HCT116 (cell line): ENCODE measurements at regions not wholly inside any gene's neighbourhood (a gene's known extent, or its start where the extent isn't known, plus 50 kb on each side); places are given as distances from the start of the nearest gene placed in this dataset.

Source experiments
- ATAC-seq: fragments of 200-7000 bp; cut with Tn5 transposase; 2 replicates; pipeline ENCODE4 v1.9.1; 2020; ENCODE audit warnings: mild to moderate bottlenecking, moderate library complexity
- BruUV-seq: library from RNA; stranded (reverse); fragments of 400-500 nt; replicated peaks from 2 replicates; lab custom pipeline; 2021; lab: Mats Ljungman, UMichigan
- CTCF ChIA-PET: fragments of 300-600 bp; sonication (Branson Sonifier 250); formaldehyde crosslinking; loops from one replicate; lab custom pipeline; 2021; ENCODE audit warnings: antibody characterized with exemption; lab: Charles Lee
- POLR2A ChIA-PET: fragments of 300-600, 350-600 bp; sonication (Branson Sonifier 250); formaldehyde crosslinking; loops from one replicate; lab custom pipeline; 2021; ENCODE audit warnings: antibody characterized with exemption; lab: Charles Lee
- RAD21 ChIA-PET, 2 experiments: fragments of 300-600 bp; sonication (Branson Sonifier 250); formaldehyde crosslinking; loops; one replicate each; lab custom pipeline; 2023; ENCODE audit warnings: low total read pairs in 2 of 2; ENCODE audit not compliant: uncharacterized antibody in 2 of 2, unreplicated experiment in 2 of 2, low non-redundant PET in 1 of 2; lab: Charles Lee
- DNase-seq: peaks from one replicate; pipeline ENCODE4 v3.0.0-alpha.2; 2010; ENCODE audit warnings: low read depth, low spot score
- H2AFZ ChIP-seq: fragments of 200-600 bp; shearing (Covaris generic), sonication (generic); 2 replicates; pipeline ENCODE4 v1.6.1; 2017; ENCODE audit warnings: low read depth, mixed run types, mixed read lengths, antibody characterized with exemption, low read length; ENCODE audit not compliant: poor library complexity, severe bottlenecking
- H3K27ac ChIP-seq: 2 replicates; pipeline ENCODE4 v1.5.1; 2012; ENCODE audit warnings: low read depth, low read length
- H3K27me3 ChIP-seq: fragments of 200-600 bp; sonication (generic); 2 replicates; pipeline ENCODE4 v1.6.1; 2016; ENCODE audit warnings: mixed run types, low read length, mixed read lengths; ENCODE audit not compliant: insufficient read depth
- H3K36me3 ChIP-seq, 2 experiments: fragments of 200-500 bp in 1 of 2; fragments of 200-600 bp in 1 of 2; sonication (Bioruptor generic) in 1 of 2; sonication (generic) in 1 of 2; 2 replicates each; pipeline versions ENCODE4 v1.5.1 to v1.6.1; 2014 to 2016; ENCODE audit warnings: low read length in 2 of 2, inconsistent platforms in 1 of 2, mixed read lengths in 1 of 2, mixed run types in 1 of 2; ENCODE audit not compliant: insufficient read depth in 2 of 2, control insufficient read depth in 1 of 2
- H3K4me1 ChIP-seq, 2 experiments: fragments of 200-600 bp in 1 of 2; sonication (generic) in 1 of 2; 2 replicates each; pipeline versions ENCODE4 v1.5.1 to v1.6.1; 2012 to 2017; ENCODE audit warnings: low read length in 2 of 2, inconsistent platforms in 1 of 2, mild to moderate bottlenecking in 1 of 2, mixed read lengths in 1 of 2, mixed run types in 1 of 2, moderate library complexity in 1 of 2; ENCODE audit not compliant: insufficient read depth in 2 of 2, control insufficient read depth in 1 of 2
- H3K4me2 ChIP-seq: fragments of 200-600 bp; sonication (generic); 2 replicates; pipeline ENCODE4 v1.6.1; 2017; ENCODE audit warnings: mixed run types, low read length, mixed read lengths
- H3K4me3 ChIP-seq, 2 experiments: fragments of 200-600 bp in 1 of 2; sonication (generic) in 1 of 2; replicated peaks in 1 of 2; 2 replicates each; pipeline ENCODE4 v1.5.1; 2011 to 2016; ENCODE audit warnings: low read length in 2 of 2, control low read depth in 1 of 2, low read depth in 1 of 2, mild to moderate bottlenecking in 1 of 2, mixed read lengths in 1 of 2, mixed run types in 1 of 2
- H3K79me2 ChIP-seq: fragments of 200-600 bp; sonication (generic); 2 replicates; pipeline ENCODE4 v1.6.1; 2017; ENCODE audit warnings: mild to moderate bottlenecking, mixed run types, low read length, moderate library complexity, mixed read lengths; ENCODE audit not compliant: insufficient read depth
- H3K9ac ChIP-seq: fragments of 200-600 bp; sonication (generic); 2 replicates; pipeline ENCODE4 v1.6.1; 2016; ENCODE audit warnings: low read length, mixed read lengths
- H3K9me2 ChIP-seq: fragments of 200-600 bp; sonication (generic), shearing (Covaris generic); 2 replicates; pipeline ENCODE4 v1.6.1; 2017; ENCODE audit warnings: mixed run types, mild to moderate bottlenecking, moderate library complexity; ENCODE audit not compliant: insufficient read depth
- H3K9me3 ChIP-seq, 2 experiments: fragments of 200-500 bp in 1 of 2; fragments of 200-600 bp in 1 of 2; sonication (Bioruptor generic) in 1 of 2; sonication (generic) in 1 of 2; 2 replicates each; pipeline ENCODE4 v1.6.1; 2014 to 2017; ENCODE audit warnings: low read length in 2 of 2, mixed read lengths in 2 of 2, inconsistent platforms in 1 of 2, low read depth in 1 of 2, mild to moderate bottlenecking in 1 of 2, mixed run types in 1 of 2, moderate library complexity in 1 of 2; ENCODE audit not compliant: control insufficient read depth in 1 of 2, insufficient read depth in 1 of 2
- H4K20me1 ChIP-seq: fragments of 200-600 bp; sonication (generic), shearing (Covaris generic); 2 replicates; pipeline ENCODE4 v1.6.1; 2017; ENCODE audit warnings: mixed run types, mild to moderate bottlenecking, moderate library complexity; ENCODE audit not compliant: insufficient read depth
- CEBPB ChIP-seq: IDR thresholded peaks from 2 replicates; pipeline ENCODE4 v1.6.1; 2012; ENCODE audit warnings: low read depth
- CTCF ChIP-seq, 3 experiments: fragments of 200-600 bp in 1 of 3; sonication (generic) in 1 of 3; IDR thresholded peaks in 2 of 3; conservative IDR thresholded peaks in 1 of 3; 2 replicates each; pipeline ENCODE4 v1.5.1; 2012 to 2017; ENCODE audit warnings: low read depth in 2 of 3, low read length in 2 of 3, antibody characterized with exemption in 1 of 3, borderline replicate concordance in 1 of 3, control low read depth in 1 of 3, mild to moderate bottlenecking in 1 of 3, mixed read lengths in 1 of 3, mixed run types in 1 of 3, moderate library complexity in 1 of 3; ENCODE audit not compliant: insufficient read depth in 1 of 3
- EGR1 ChIP-seq: IDR thresholded peaks from 2 replicates; pipeline ENCODE4 v1.6.1; 2012; ENCODE audit warnings: low read depth
- ELF1 ChIP-seq: IDR thresholded peaks from 2 replicates; pipeline ENCODE4 v1.6.1; 2012; ENCODE audit warnings: low read depth, borderline replicate concordance
- EZH2 ChIP-seq: fragments of 200-600 bp; sonication (generic); IDR thresholded peaks from 2 replicates; pipeline ENCODE4 v1.6.1; 2017; ENCODE audit warnings: antibody characterized with exemption, mixed run types
- EZH2phosphoT487 ChIP-seq: fragments of 200-600 bp; IDR thresholded peaks from 2 replicates; pipeline ENCODE4 v1.6.1; 2018; ENCODE audit warnings: antibody characterized with exemption, borderline replicate concordance
- RAD21 ChIP-seq: IDR thresholded peaks from 2 replicates; pipeline ENCODE4 v1.6.1; 2012; ENCODE audit warnings: low read depth, mild to moderate bottlenecking
- REST ChIP-seq: IDR thresholded peaks from 2 replicates; pipeline ENCODE4 v1.6.1; 2012; ENCODE audit warnings: low read depth
- SIN3A ChIP-seq: IDR thresholded peaks from 2 replicates; pipeline ENCODE4 v1.6.1; 2012; ENCODE audit warnings: low read depth
- SP1 ChIP-seq: IDR thresholded peaks from 2 replicates; pipeline ENCODE4 v1.6.1; 2012; ENCODE audit warnings: low read depth
- ZNF274 ChIP-seq: fragments of 200-500 bp; sonication (Bioruptor generic); IDR thresholded peaks from 2 replicates; pipeline ENCODE4 v1.6.1; 2014; ENCODE audit warnings: mild to moderate bottlenecking, low read depth, low read length, inconsistent platforms
- intact Hi-C: fragments of 100-400 bp; cut with micrococcal nuclease; formaldehyde crosslinking; loops from 2 replicates; pipeline ENCODE4 v1.10.0; 2022

- H3K4me3 ChIP-seq = no peak overlapping the region
- H3K9me3 ChIP-seq = no peaks in the 10 kb centered on the region
- no peaks in the 10 kb centered on the region for H3K36me3 ChIP-seq
- no peaks in the 10 kb centered on the region for H3K9me2 ChIP-seq
- no peak overlapping the region for H3K27ac ChIP-seq
- TF ChIP-seq CTCF (IDR thresholded peaks at IDR 0.05 in 2 of 3, conservative IDR thresholded peaks at IDR 0.05 in 1 of 3; ENCODE audit: borderline replicate concordance in 1 of 3, insufficient read depth in 1 of 3, low read depth in 2 of 3, low read length in 2 of 3) = no peak
- no peak for TF ChIP-seq EZH2phosphoT487
- no peak for TF ChIP-seq ELF1
- no peak for TF ChIP-seq EGR1
- no peak for TF ChIP-seq SP1
- TF ChIP-seq RAD21 = no peak
- TF ChIP-seq SIN3A = no peak
- TF ChIP-seq ZNF274 = no peak
- no peak for TF ChIP-seq CEBPB
- no peak for TF ChIP-seq EZH2
- no peak for TF ChIP-seq REST
- H3K79me2 ChIP-seq = no peaks in the 10 kb centered on the region
- POLR2A ChIA-PET = no interaction called here
- RAD21 ChIA-PET = no interaction called here
- H3K4me1 ChIP-seq = no peaks in the 10 kb centered on the region
- no TSS peak for BruUV-seq
- DNase-seq = no peak
- intact Hi-C loops = no loop called here
- H4K20me1 ChIP-seq = no peaks in the 10 kb centered on the region
- no peak for ATAC-seq
- CTCF ChIA-PET = no interaction called here
- peaks cover 22% of the 10 kb centered on the region; the same call in 1 of the 2 replicates for H3K27me3 ChIP-seq
- no peak overlapping the region for H2AFZ ChIP-seq
- no peak overlapping the region for H3K9ac ChIP-seq
- no peak overlapping the region for H3K4me2 ChIP-seq
Observed at GRCh38 chr2:136468799-136469369, 296.5 kb upstream of the THSD7B start.
